ENCODE measurements at regions not wholly inside any gene's neighbourhood (a gene's known extent, or its start where the extent isn't known, plus 50 kb on each side); places are given as distances from the start of the nearest gene placed in this dataset.
"Not testable (repeated sequence)": the region's sequence is repeated elsewhere in the genome, so short reads cannot be mapped to it uniquely, and the experiment has no call there.

DNA sequence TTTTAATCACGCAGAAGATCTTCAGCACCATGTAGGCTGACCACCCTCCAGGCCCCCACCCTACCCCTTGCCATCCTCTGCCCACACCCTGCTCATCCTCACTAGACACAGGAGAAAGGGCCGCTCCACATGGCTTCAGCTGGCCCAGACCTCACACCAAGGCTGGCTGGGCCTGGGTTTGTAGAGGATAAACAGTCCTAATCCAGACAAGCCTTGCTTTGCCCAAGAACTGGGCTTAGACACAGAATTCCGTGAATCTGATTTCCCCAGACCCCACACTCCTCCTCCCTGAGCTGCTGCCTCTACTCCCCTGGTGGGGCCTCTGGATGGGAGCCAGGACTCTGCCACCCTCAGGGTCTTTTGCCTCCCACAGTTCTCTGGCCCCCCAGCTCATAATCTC, 185.3 kb downstream of the CYP26B1 start:
- H3K27me3 ChIP-seq (ENCODE audit: control insufficient read depth in 1 of 2, insufficient read depth in 1 of 2, low read length in 2 of 2), result peaks cover 6 to 50% of the 10 kb centered on the region in 2 experiments
- no peak overlapping the region for H3K9ac ChIP-seq (ENCODE audit: low read length)
- H2BK120ac ChIP-seq (ENCODE audit: low read depth, low read length), result no peak overlapping the region
- H3K4me2 ChIP-seq (ENCODE audit: low read length, poor library complexity, severe bottlenecking), result no peak overlapping the region
- H3K9me3 ChIP-seq (ENCODE audit: control insufficient read depth, low read length), result peaks cover 24% of the 10 kb centered on the region
- H4K91ac ChIP-seq (ENCODE audit: low read length), result no peak overlapping the region
- H3K4me3 ChIP-seq (ENCODE audit: insufficient read depth in 1 of 2, low read depth in 1 of 2, low read length in 2 of 2), result no peak overlapping the region
- H3K23ac ChIP-seq (ENCODE audit: low read length in 2 of 2), result no peak overlapping the region
- H2BK12ac ChIP-seq (ENCODE audit: low read length in 2 of 2), result no peak overlapping the region
- no peak overlapping the region for H2AFZ ChIP-seq (ENCODE audit: low read depth, low read length)
- no peak overlapping the region for H2AK5ac ChIP-seq (ENCODE audit: low read length, severe bottlenecking)
- no peak overlapping the region for H3K4ac ChIP-seq (ENCODE audit: low read depth in 1 of 2, low read length in 2 of 2)
- no peak for DNase-seq
- H3K14ac ChIP-seq (ENCODE audit: low read length in 2 of 2), result no peak overlapping the region
- no peak overlapping the region for H3K27ac ChIP-seq (ENCODE audit: low read length, poor library complexity, severe bottlenecking)
- H2BK5ac ChIP-seq (ENCODE audit: low read depth, low read length, poor library complexity, severe bottlenecking), result no peak overlapping the region
- WGBS, result 79% methylated on average over 3 of the region's 3 CpGs
- no peaks in the 10 kb centered on the region for H3K4me1 ChIP-seq (ENCODE audit: control insufficient read depth, insufficient read depth, low read depth, low read length)
- H2BK15ac ChIP-seq (ENCODE audit: low read depth, poor library complexity, severe bottlenecking), result no peak overlapping the region
- H4K8ac ChIP-seq (ENCODE audit: low read length), result no peak overlapping the region
- no peaks in the 10 kb centered on the region for H3K36me3 ChIP-seq (ENCODE audit: control insufficient read depth in 1 of 2, insufficient read depth in 2 of 2, low read depth in 1 of 2, low read length in 2 of 2)
- no peak overlapping the region for H3K18ac ChIP-seq (ENCODE audit: low read depth in 1 of 2, low read length in 2 of 2)
- no peaks in the 10 kb centered on the region for H3K79me1 ChIP-seq (replicated peaks; ENCODE audit: low read length, poor library complexity, severe bottlenecking)

DNA sequence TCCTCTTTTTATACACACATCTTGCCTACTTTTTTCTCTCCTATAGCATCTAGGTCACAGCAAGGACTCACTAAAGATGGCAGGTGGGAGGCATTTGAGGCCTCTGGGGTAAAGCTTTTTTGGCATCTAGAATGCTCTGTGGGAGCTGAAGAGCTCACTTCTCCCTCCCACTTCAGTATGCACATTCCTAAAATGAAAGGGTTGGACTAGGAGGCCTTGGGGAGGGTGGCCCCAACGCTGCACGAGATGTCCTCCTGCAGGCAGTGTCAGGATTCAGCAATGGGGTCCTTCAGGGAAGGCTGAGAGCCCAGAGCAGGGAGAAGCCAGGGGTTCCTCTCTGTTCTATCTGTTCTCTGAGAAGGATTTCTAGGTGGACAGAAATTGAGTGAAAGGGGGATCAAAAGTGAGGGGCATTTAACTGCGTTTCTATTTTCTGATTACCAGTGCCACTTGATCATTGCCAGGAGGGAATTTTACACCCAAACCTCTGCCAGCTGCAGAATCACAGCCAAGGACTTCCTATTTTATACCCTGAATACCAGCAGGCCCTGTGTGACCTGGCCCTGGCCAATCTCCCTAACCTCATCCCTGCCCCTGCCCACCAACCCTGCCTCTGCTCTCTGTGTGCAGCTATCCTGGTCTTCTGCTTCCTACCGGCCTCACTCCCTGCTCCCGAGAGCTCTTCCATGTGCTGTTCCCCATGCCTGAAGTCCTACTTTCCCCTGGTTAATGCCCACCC, 186.2 kb downstream of the CYP26B1 start:
- no peak overlapping the region for H3K9ac ChIP-seq (ENCODE audit: low read length)
- H2BK15ac ChIP-seq (ENCODE audit: low read depth, poor library complexity, severe bottlenecking), result no peak overlapping the region
- no peak overlapping the region for H3K27ac ChIP-seq (ENCODE audit: low read length, poor library complexity, severe bottlenecking)
- H2AFZ ChIP-seq (ENCODE audit: low read depth, low read length), result no peak overlapping the region
- DNase-seq, result no peak
- no peak overlapping the region for H2BK5ac ChIP-seq (ENCODE audit: low read depth, low read length, poor library complexity, severe bottlenecking)
- H3K4me2 ChIP-seq (ENCODE audit: low read length, poor library complexity, severe bottlenecking), result no peak overlapping the region
- H3K14ac ChIP-seq (ENCODE audit: low read length in 2 of 2), result no peak overlapping the region
- H3K18ac ChIP-seq (ENCODE audit: low read depth in 1 of 2, low read length in 2 of 2), result no peak overlapping the region
- H3K36me3 ChIP-seq (ENCODE audit: control insufficient read depth in 1 of 2, insufficient read depth in 2 of 2, low read depth in 1 of 2, low read length in 2 of 2), result no peaks in the 10 kb centered on the region
- no peak overlapping the region for H4K91ac ChIP-seq (ENCODE audit: low read length)
- no peaks in the 10 kb centered on the region for H3K79me1 ChIP-seq (replicated peaks; ENCODE audit: low read length, poor library complexity, severe bottlenecking)
- H3K27me3 ChIP-seq (ENCODE audit: control insufficient read depth in 1 of 2, insufficient read depth in 1 of 2, low read length in 2 of 2), result peaks cover 6 to 45% of the 10 kb centered on the region in 2 experiments
- H3K4me1 ChIP-seq (ENCODE audit: control insufficient read depth, insufficient read depth, low read depth, low read length), result no peaks in the 10 kb centered on the region
- H2AK5ac ChIP-seq (ENCODE audit: low read length, severe bottlenecking), result no peak overlapping the region
- no peak overlapping the region for H4K8ac ChIP-seq (ENCODE audit: low read length)
- WGBS, result 85% methylated on average over 5 of the region's 5 CpGs
- H2BK120ac ChIP-seq (ENCODE audit: low read depth, low read length), result no peak overlapping the region
- H3K4ac ChIP-seq (ENCODE audit: low read depth in 1 of 2, low read length in 2 of 2), result no peak overlapping the region
- H2BK12ac ChIP-seq (ENCODE audit: low read length in 2 of 2), result no peak overlapping the region
- no peak overlapping the region for H3K23ac ChIP-seq (ENCODE audit: low read length in 2 of 2)
- H3K9me3 ChIP-seq (ENCODE audit: control insufficient read depth, low read length), result peaks cover 26% of the 10 kb centered on the region
- no peak overlapping the region for H3K4me3 ChIP-seq (ENCODE audit: insufficient read depth in 1 of 2, low read depth in 1 of 2, low read length in 2 of 2)

DNA sequence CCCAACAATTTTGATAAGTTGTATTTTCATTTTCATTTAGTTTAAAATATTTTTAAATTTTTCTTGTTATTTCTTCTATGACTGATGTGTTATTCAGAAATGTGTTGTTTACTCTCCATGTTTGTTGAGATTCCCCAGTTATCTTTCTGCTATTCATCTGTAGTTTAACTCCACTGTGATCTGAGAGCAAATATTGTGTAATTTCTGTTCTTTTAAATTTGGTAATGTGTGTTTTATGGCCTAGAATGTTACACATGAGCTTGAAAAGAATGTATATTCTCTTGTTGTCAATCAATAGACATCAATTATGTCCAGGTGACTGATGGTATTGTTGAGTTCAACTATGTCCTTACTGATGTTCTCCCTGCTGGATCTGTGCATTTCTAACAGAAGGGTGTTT, 188.2 kb downstream of the CYP26B1 start:
- peaks cover 26% of the 10 kb centered on the region for H3K9me3 ChIP-seq (ENCODE audit: control insufficient read depth, low read length)
- no peak overlapping the region for H3K4me3 ChIP-seq (ENCODE audit: insufficient read depth in 1 of 2, low read depth in 1 of 2, low read length in 2 of 2)
- DNase-seq, result no peak
- H4K91ac ChIP-seq (ENCODE audit: low read length), result no peak overlapping the region
- H2BK5ac ChIP-seq (ENCODE audit: low read depth, low read length, poor library complexity, severe bottlenecking), result no peak overlapping the region
- no peak overlapping the region for H2AFZ ChIP-seq (ENCODE audit: low read depth, low read length)
- no peak overlapping the region for H3K9ac ChIP-seq (ENCODE audit: low read length)
- no peak overlapping the region for H3K14ac ChIP-seq (ENCODE audit: low read length in 2 of 2)
- H3K4me1 ChIP-seq (ENCODE audit: control insufficient read depth, insufficient read depth, low read depth, low read length), result no peaks in the 10 kb centered on the region
- no peak overlapping the region for H3K4ac ChIP-seq (ENCODE audit: low read depth in 1 of 2, low read length in 2 of 2)
- no peaks in the 10 kb centered on the region for H3K79me1 ChIP-seq (replicated peaks; ENCODE audit: low read length, poor library complexity, severe bottlenecking)
- H2BK15ac ChIP-seq (ENCODE audit: low read depth, poor library complexity, severe bottlenecking), result no peak overlapping the region
- H2AK5ac ChIP-seq (ENCODE audit: low read length, severe bottlenecking), result no peak overlapping the region
- H3K18ac ChIP-seq (ENCODE audit: low read depth in 1 of 2, low read length in 2 of 2), result no peak overlapping the region
- H3K27me3 ChIP-seq (ENCODE audit: control insufficient read depth in 1 of 2, insufficient read depth in 1 of 2, low read length in 2 of 2), result peaks cover 6 to 34% of the 10 kb centered on the region in 2 experiments
- no peak overlapping the region for H3K27ac ChIP-seq (ENCODE audit: low read length, poor library complexity, severe bottlenecking)
- H3K23ac ChIP-seq (ENCODE audit: low read length in 2 of 2), result no peak overlapping the region
- H3K36me3 ChIP-seq (ENCODE audit: control insufficient read depth in 1 of 2, insufficient read depth in 2 of 2, low read depth in 1 of 2, low read length in 2 of 2), result no peaks in the 10 kb centered on the region
- no peak overlapping the region for H3K4me2 ChIP-seq (ENCODE audit: low read length, poor library complexity, severe bottlenecking)
- H2BK120ac ChIP-seq (ENCODE audit: low read depth, low read length), result no peak overlapping the region
- H4K8ac ChIP-seq (ENCODE audit: low read length), result no peak overlapping the region
- H2BK12ac ChIP-seq (ENCODE audit: low read length in 2 of 2), result no peak overlapping the region

- not testable (repeated sequence) for H3K36me3 ChIP-seq (ENCODE audit: control insufficient read depth in 1 of 2, insufficient read depth in 2 of 2, low read depth in 1 of 2, low read length in 2 of 2); H3K14ac ChIP-seq (ENCODE audit: low read length in 2 of 2); H2AFZ ChIP-seq (ENCODE audit: low read depth, low read length); H3K4ac ChIP-seq (ENCODE audit: low read depth in 1 of 2, low read length in 2 of 2); H3K79me1 ChIP-seq (replicated peaks; ENCODE audit: low read length, poor library complexity, severe bottlenecking); H2BK120ac ChIP-seq (ENCODE audit: low read depth, low read length); H3K4me1 ChIP-seq (ENCODE audit: control insufficient read depth, insufficient read depth, low read depth, low read length); H3K18ac ChIP-seq (ENCODE audit: low read depth in 1 of 2, low read length in 2 of 2); H4K91ac ChIP-seq (ENCODE audit: low read length); H4K8ac ChIP-seq (ENCODE audit: low read length); H2BK15ac ChIP-seq (ENCODE audit: low read depth, poor library complexity, severe bottlenecking); H3K4me2 ChIP-seq (ENCODE audit: low read length, poor library complexity, severe bottlenecking); H2BK12ac ChIP-seq (ENCODE audit: low read length in 2 of 2); H2BK5ac ChIP-seq (ENCODE audit: low read depth, low read length, poor library complexity, severe bottlenecking); H2AK5ac ChIP-seq (ENCODE audit: low read length, severe bottlenecking); H3K23ac ChIP-seq (ENCODE audit: low read length in 2 of 2); H3K9ac ChIP-seq (ENCODE audit: low read length); DNase-seq; H3K27ac ChIP-seq (ENCODE audit: low read length, poor library complexity, severe bottlenecking)
- H3K4me3 ChIP-seq (ENCODE audit: insufficient read depth in 1 of 2, low read depth in 1 of 2, low read length in 2 of 2), result peak overlapping the region in 1 of 2 experiments; percentile 4
- H3K27me3 ChIP-seq (ENCODE audit: control insufficient read depth in 1 of 2, insufficient read depth in 1 of 2, low read length in 2 of 2), result peaks cover 5 to 26% of the 10 kb centered on the region in 2 experiments
- peaks cover 26% of the 10 kb centered on the region for H3K9me3 ChIP-seq (ENCODE audit: control insufficient read depth, low read length)
- WGBS, result 78% methylated on average over 1 of the region's 1 CpG
Measured at GRCh38 chr2:71958426-71958825, 189.2 kb downstream of the CYP26B1 start.

Measured in mesenchymal stem cell (in vitro differentiated cells and primary cell).